Keratinocyte (primary cell): ENCODE measurements at regions not wholly inside any gene's neighbourhood (a gene's known extent, or its start where the extent isn't known, plus 50 kb on each side); places are given as distances from the start of the nearest gene placed in this dataset.

Source experiments
- EZH2 ChIP-seq: IDR thresholded peaks from one replicate; pipeline ENCODE4 v1.6.1; 2012; ENCODE audit warnings: inconsistent platforms, mild to moderate bottlenecking, low read length, moderate library complexity
- TF ChIP-seq, protein P1 (sequence below), 3 experiments: IDR thresholded peaks in 1 of 3; conservative IDR thresholded peaks in 1 of 3; optimal IDR thresholded peaks in 1 of 3; 2 replicates in 2 of 3; 3 replicates in 1 of 3; pipeline versions ENCODE3 to v1.5.1; 2011; ENCODE audit warnings: low read length in 3 of 3, mild to moderate bottlenecking in 3 of 3, moderate library complexity in 2 of 3, control low read depth in 1 of 3, inconsistent platforms in 1 of 3; ENCODE audit not compliant: insufficient read depth in 2 of 3; ENCODE audit errors: extremely low read depth in 1 of 3

DNA sequence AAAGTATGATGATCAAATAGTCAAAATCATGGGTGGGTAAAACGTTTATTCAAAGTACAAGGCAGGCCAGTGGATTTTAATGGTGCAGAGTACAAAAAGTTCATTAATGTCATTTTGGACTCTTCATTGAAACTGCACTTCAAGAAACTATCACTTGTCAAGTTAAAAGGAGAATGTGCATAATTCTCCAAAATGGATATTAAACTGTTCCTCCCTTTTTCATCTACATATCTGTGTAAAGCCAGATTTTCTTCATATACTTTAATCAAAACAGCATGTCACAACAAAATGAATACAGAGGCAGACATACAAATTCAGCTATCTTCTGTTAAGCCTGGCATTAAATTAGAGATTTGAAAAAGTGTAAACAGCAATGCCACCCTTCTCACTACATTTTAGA is 401.6 kb downstream of the NR2F1-AS1 start:
- TF ChIP-seq, protein P1, sequence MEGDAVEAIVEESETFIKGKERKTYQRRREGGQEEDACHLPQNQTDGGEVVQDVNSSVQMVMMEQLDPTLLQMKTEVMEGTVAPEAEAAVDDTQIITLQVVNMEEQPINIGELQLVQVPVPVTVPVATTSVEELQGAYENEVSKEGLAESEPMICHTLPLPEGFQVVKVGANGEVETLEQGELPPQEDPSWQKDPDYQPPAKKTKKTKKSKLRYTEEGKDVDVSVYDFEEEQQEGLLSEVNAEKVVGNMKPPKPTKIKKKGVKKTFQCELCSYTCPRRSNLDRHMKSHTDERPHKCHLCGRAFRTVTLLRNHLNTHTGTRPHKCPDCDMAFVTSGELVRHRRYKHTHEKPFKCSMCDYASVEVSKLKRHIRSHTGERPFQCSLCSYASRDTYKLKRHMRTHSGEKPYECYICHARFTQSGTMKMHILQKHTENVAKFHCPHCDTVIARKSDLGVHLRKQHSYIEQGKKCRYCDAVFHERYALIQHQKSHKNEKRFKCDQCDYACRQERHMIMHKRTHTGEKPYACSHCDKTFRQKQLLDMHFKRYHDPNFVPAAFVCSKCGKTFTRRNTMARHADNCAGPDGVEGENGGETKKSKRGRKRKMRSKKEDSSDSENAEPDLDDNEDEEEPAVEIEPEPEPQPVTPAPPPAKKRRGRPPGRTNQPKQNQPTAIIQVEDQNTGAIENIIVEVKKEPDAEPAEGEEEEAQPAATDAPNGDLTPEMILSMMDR (optimal IDR thresholded peaks at IDR 0.05 in 1 of 3, IDR thresholded peaks at IDR 0.05 in 1 of 3, conservative IDR thresholded peaks at IDR 0.05 in 1 of 3; ENCODE audit: extremely low read depth in 1 of 3, insufficient read depth in 2 of 3, low read length in 3 of 3) = no peak
- TF ChIP-seq EZH2 = no peak
